OCI-LY1 (cell line): ENCODE measurements at regions not wholly inside any gene's neighbourhood (a gene's known extent, or its start where the extent isn't known, plus 50 kb on each side); places are given as distances from the start of the nearest gene placed in this dataset.

Experiments
- CTCF ChIP-seq: fragments of 200-600 bp; sonication (generic), shearing (Covaris generic); IDR thresholded peaks from 2 replicates; pipeline ENCODE4 v1.5.1; 2017; ENCODE audit warnings: mild to moderate bottlenecking, antibody characterized with exemption, low read length, moderate library complexity, mixed read lengths
- EZH2 ChIP-seq: fragments of 200-600 bp; sonication (generic), shearing (Covaris generic); IDR thresholded peaks from 2 replicates; pipeline ENCODE4 v1.8.0; 2017; ENCODE audit warnings: borderline replicate concordance, mixed run types, mild to moderate bottlenecking, antibody characterized with exemption, low read length, moderate library complexity, mixed read lengths

- TF ChIP-seq CTCF = no peak
- TF ChIP-seq EZH2 = no peak
Measured at GRCh38 chr6:165060720-165061119, 248.7 kb downstream of the C6orf118 start.
